NCI-H146 (cell line): ENCODE measurements at regions not wholly inside any gene's neighbourhood (a gene's known extent, or its start where the extent isn't known, plus 50 kb on each side); places are given as distances from the start of the nearest gene placed in this dataset.
A peak's percentile ranks its signal among the peaks of the same experiment; 100 is the strongest.
"Not testable (repeated sequence)": the region's sequence is repeated elsewhere in the genome, so short reads cannot be mapped to it uniquely, and the experiment has no call there.

Experiments
- DNase-seq: peaks from one replicate; lab custom pipeline; 2025; lab: John Stamatoyannopoulos, UW

- DNase-seq, result no peak
Observed at GRCh38 chrX:124717537-124717936, 371.2 kb downstream of the SH2D1A start.

- DNase-seq, result peak; percentile 97
Observed at GRCh38 chrX:124719060-124719459, 372.7 kb downstream of the SH2D1A start.

GRCh38 chrX:124720532-124720931 lies 374.2 kb downstream of the SH2D1A start:
- no peak for DNase-seq

- DNase-seq, result no peak
Observed at GRCh38 chrX:124725502-124725901, 379.1 kb downstream of the SH2D1A start.

GRCh38 chrX:124726292-124726691 lies 379.9 kb downstream of the SH2D1A start:
- no peak for DNase-seq

- peak; percentile 76 for DNase-seq
Observed at GRCh38 chrX:124726881-124727280, 380.5 kb downstream of the SH2D1A start.

- DNase-seq, result peak; percentile 99
Observed at GRCh38 chrX:124736553-124737270, 390.3 kb downstream of the SH2D1A start.

- DNase-seq, result no peak
Observed at GRCh38 chrX:124737771-124738170, 391.4 kb downstream of the SH2D1A start.

GRCh38 chrX:124747295-124747694 lies 400.9 kb downstream of the SH2D1A start:
- DNase-seq, result no peak

- no peak for DNase-seq
Observed at GRCh38 chrX:124764354-124764753, 418.0 kb downstream of the SH2D1A start.

GRCh38 chrX:124769166-124769565 lies 422.8 kb downstream of the SH2D1A start:
- no peak for DNase-seq

GRCh38 chrX:124771292-124771691 lies 424.9 kb downstream of the SH2D1A start:
- DNase-seq, result no peak

- not testable (repeated sequence) for DNase-seq
Observed at GRCh38 chrX:124788253-124788652, 441.9 kb downstream of the SH2D1A start.

- not testable (repeated sequence) for DNase-seq
Observed at GRCh38 chrX:124789874-124790273, 443.5 kb downstream of the SH2D1A start.

GRCh38 chrX:124791492-124792095 lies 445.2 kb downstream of the SH2D1A start:
- peak; percentile 95 for DNase-seq

- DNase-seq, result no peak
Observed at GRCh38 chrX:124796989-124797388, 450.6 kb downstream of the SH2D1A start.

- no peak for DNase-seq
Observed at GRCh38 chrX:124804962-124805361, 458.6 kb downstream of the SH2D1A start.

- no peak for DNase-seq
Observed at GRCh38 chrX:124805486-124805885, 459.1 kb downstream of the SH2D1A start.

- no peak for DNase-seq
Observed at GRCh38 chrX:124814106-124814505, 467.7 kb downstream of the SH2D1A start.

- DNase-seq, result no peak
Observed at GRCh38 chrX:124818033-124818432, 471.7 kb downstream of the SH2D1A start.

- DNase-seq, result no peak
Observed at GRCh38 chrX:124818764-124819163, 472.4 kb downstream of the SH2D1A start.

GRCh38 chrX:124820738-124821137 lies 474.4 kb downstream of the SH2D1A start:
- no peak for DNase-seq

GRCh38 chrX:124827258-124827845 lies 481.0 kb downstream of the SH2D1A start:
- peak; percentile 83 for DNase-seq
